GDM1 (cell line): ENCODE measurements at regions not wholly inside any gene's neighbourhood (a gene's known extent, or its start where the extent isn't known, plus 50 kb on each side); places are given as distances from the start of the nearest gene placed in this dataset.
"Not testable (repeated sequence)": the region's sequence is repeated elsewhere in the genome, so short reads cannot be mapped to it uniquely, and the experiment has no call there.

Experiments used
- DNase-seq: peaks from one replicate; lab custom pipeline; 2025; lab: John Stamatoyannopoulos, UW

GRCh38 chr3:104133630-104134029 lies 1233.1 kb upstream of the ALCAM start:
- no peak for DNase-seq

- no peak for DNase-seq
Measured at GRCh38 chr3:104137116-104137515, 1229.6 kb upstream of the ALCAM start.

GRCh38 chr3:104145164-104145563 lies 1221.5 kb upstream of the ALCAM start:
- DNase-seq, result no peak

- no peak for DNase-seq
Measured at GRCh38 chr3:104149154-104149553, 1217.6 kb upstream of the ALCAM start.

- DNase-seq, result no peak
Measured at GRCh38 chr3:104150724-104151123, 1216.0 kb upstream of the ALCAM start.

GRCh38 chr3:104154896-104155295 lies 1211.8 kb upstream of the ALCAM start:
- DNase-seq, result no peak

GRCh38 chr3:104165866-104166265 lies 1200.8 kb upstream of the ALCAM start:
- DNase-seq, result no peak

- DNase-seq, result no peak
Measured at GRCh38 chr3:104168386-104168785, 1198.3 kb upstream of the ALCAM start.

- DNase-seq, result no peak
Measured at GRCh38 chr3:104175696-104176095, 1191.0 kb upstream of the ALCAM start.

- no peak for DNase-seq
Measured at GRCh38 chr3:104176706-104177105, 1190.0 kb upstream of the ALCAM start.

GRCh38 chr3:104178680-104179079 lies 1188.0 kb upstream of the ALCAM start:
- DNase-seq, result no peak

- DNase-seq, result no peak
Measured at GRCh38 chr3:104180906-104181305, 1185.8 kb upstream of the ALCAM start.

GRCh38 chr3:104190681-104191080 lies 1176.0 kb upstream of the ALCAM start:
- no peak for DNase-seq

GRCh38 chr3:104198131-104198530 lies 1168.6 kb upstream of the ALCAM start:
- no peak for DNase-seq

- DNase-seq, result no peak
Measured at GRCh38 chr3:104206925-104207324, 1159.8 kb upstream of the ALCAM start.

GRCh38 chr3:104214277-104214676 lies 1152.4 kb upstream of the ALCAM start:
- no peak for DNase-seq

GRCh38 chr3:104214937-104215336 lies 1151.8 kb upstream of the ALCAM start:
- DNase-seq, result no peak

GRCh38 chr3:104219046-104219445 lies 1147.7 kb upstream of the ALCAM start:
- DNase-seq, result not testable (repeated sequence)

- DNase-seq, result no peak
Measured at GRCh38 chr3:104234442-104235194, 1132.1 kb upstream of the ALCAM start.

GRCh38 chr3:104244680-104245220 lies 1122.0 kb upstream of the ALCAM start:
- no peak for DNase-seq

- DNase-seq, result no peak
Measured at GRCh38 chr3:104245261-104245660, 1121.4 kb upstream of the ALCAM start.

GRCh38 chr3:104245981-104246380 lies 1120.7 kb upstream of the ALCAM start:
- no peak for DNase-seq

GRCh38 chr3:104257486-104257885 lies 1109.2 kb upstream of the ALCAM start:
- no peak for DNase-seq

GRCh38 chr3:104263477-104263876 lies 1103.2 kb upstream of the ALCAM start:
- DNase-seq, result no peak
